ENCODE measurements at regions not wholly inside any gene's neighbourhood (a gene's known extent, or its start where the extent isn't known, plus 50 kb on each side); places are given as distances from the start of the nearest gene placed in this dataset.

DNA sequence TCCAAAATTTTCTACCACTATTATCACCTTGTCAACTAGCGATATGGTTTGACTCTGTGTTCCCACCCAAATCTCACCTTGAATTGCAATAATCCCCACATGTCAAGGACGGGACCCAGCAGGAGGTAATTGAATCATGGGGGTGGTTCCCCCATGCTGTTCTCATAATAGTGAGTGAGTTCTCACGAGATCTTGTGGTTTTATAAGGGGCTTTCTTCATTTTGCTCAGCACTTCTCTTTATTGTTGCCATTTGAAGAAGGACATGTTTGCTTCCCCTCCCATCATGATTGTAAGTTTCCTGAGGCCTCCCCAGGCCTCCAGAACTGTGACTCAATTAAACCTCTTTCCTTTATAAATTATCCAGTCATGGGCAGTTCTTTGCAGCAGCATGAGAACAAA is 73.5 kb upstream of the ZC3H12C start:
- Histone ChIP-seq H3K27ac (no peak overlapping the region), H3K4me3 (no peak overlapping the region), H3K27me3 (no peaks in the 10 kb centered on the region), H3K4me1 (no peaks in the 10 kb centered on the region), H3K9me3 (no peaks in the 10 kb centered on the region), H3K36me3 (no peaks in the 10 kb centered on the region)
- TF ChIP-seq, protein P1, sequence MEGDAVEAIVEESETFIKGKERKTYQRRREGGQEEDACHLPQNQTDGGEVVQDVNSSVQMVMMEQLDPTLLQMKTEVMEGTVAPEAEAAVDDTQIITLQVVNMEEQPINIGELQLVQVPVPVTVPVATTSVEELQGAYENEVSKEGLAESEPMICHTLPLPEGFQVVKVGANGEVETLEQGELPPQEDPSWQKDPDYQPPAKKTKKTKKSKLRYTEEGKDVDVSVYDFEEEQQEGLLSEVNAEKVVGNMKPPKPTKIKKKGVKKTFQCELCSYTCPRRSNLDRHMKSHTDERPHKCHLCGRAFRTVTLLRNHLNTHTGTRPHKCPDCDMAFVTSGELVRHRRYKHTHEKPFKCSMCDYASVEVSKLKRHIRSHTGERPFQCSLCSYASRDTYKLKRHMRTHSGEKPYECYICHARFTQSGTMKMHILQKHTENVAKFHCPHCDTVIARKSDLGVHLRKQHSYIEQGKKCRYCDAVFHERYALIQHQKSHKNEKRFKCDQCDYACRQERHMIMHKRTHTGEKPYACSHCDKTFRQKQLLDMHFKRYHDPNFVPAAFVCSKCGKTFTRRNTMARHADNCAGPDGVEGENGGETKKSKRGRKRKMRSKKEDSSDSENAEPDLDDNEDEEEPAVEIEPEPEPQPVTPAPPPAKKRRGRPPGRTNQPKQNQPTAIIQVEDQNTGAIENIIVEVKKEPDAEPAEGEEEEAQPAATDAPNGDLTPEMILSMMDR (IDR thresholded peaks at IDR 0.05), result no peak
- no peak for TF ChIP-seq EP300 (IDR thresholded peaks at IDR 0.05)
- TF ChIP-seq POLR2A (IDR thresholded peaks at IDR 0.05), result no peak
- TF ChIP-seq POLR2AphosphoS5 (IDR thresholded peaks at IDR 0.05), result no peak
- DNase-seq, result no peak
- WGBS, 5 donors, result 68 to 77% (median 71%) methylated on average over 3 of the region's 3 CpGs
- intact Hi-C loops (cut with DNase I; ENCODE audit: low total_unique reads), result no loop called here

DNA sequence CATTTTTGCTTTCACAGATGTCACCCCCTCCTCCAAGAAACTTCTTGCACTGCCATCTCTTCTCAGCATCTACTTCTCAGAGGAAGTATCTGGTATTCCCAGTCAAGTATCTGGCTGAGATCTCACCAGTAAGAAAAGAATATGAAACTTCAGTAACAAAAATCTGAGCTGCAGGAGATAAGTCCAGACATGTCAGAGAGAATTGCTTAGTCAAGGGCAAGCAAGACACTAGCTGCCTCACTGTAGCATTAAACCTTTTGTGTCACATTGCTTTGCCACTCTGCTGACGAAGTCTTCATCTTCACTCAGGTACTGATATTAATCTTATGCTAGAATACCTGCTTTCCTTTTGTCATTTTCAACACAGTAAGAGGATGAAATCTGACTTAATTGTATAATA is 70.6 kb upstream of the ZC3H12C start:
- no peaks in the 10 kb centered on the region for H3K9me3 ChIP-seq
- H3K27ac ChIP-seq, result no peak overlapping the region
- no peak overlapping the region for H3K4me3 ChIP-seq
- DNase-seq, result no peak
- intact Hi-C loops (cut with DNase I; ENCODE audit: low total_unique reads), result no loop called here
- no peaks in the 10 kb centered on the region for H3K36me3 ChIP-seq
- no peaks in the 10 kb centered on the region for H3K4me1 ChIP-seq
- 65 to 92% (median 86%) methylated on average over 1 of the region's 1 CpG for WGBS, 5 donors
- no peak for TF ChIP-seq EP300 (IDR thresholded peaks at IDR 0.05)
- TF ChIP-seq, protein P1 (IDR thresholded peaks at IDR 0.05), result no peak
- TF ChIP-seq POLR2AphosphoS5 (IDR thresholded peaks at IDR 0.05), result no peak
- TF ChIP-seq POLR2A (IDR thresholded peaks at IDR 0.05), result no peak
- H3K27me3 ChIP-seq, result no peaks in the 10 kb centered on the region

DNA sequence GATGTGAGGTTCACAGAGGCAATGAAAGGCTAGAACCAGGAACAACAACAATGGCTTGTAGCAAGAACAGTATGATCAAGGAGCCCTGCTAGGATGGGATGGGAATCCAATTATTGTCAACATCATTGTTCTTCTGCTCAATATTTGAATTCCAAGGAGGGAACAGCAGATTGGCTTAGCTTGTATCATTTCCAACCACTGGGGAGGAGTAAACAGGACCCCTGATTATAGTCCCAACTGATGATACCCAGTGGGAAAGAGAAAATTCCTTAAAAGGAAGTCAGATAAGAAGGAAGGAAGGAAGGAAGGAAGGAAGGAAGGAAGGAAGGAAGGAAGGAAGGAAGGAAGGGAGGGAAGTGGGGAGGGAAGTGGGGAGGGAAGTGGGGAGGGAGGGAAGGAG is 69.5 kb upstream of the ZC3H12C start:
- no peak overlapping the region for H3K27ac ChIP-seq
- no peaks in the 10 kb centered on the region for H3K27me3 ChIP-seq
- TF ChIP-seq, protein P1 (IDR thresholded peaks at IDR 0.05), result no peak
- TF ChIP-seq POLR2A (IDR thresholded peaks at IDR 0.05) (no peak), EP300 (IDR thresholded peaks at IDR 0.05) (no peak), POLR2AphosphoS5 (IDR thresholded peaks at IDR 0.05) (no peak)
- intact Hi-C loops (cut with DNase I; ENCODE audit: low total_unique reads), result no loop called here
- DNase-seq, result no peak
- H3K9me3 ChIP-seq, result no peaks in the 10 kb centered on the region
- H3K4me1 ChIP-seq, result no peaks in the 10 kb centered on the region
- H3K4me3 ChIP-seq, result no peak overlapping the region
- H3K36me3 ChIP-seq, result no peaks in the 10 kb centered on the region

DNA sequence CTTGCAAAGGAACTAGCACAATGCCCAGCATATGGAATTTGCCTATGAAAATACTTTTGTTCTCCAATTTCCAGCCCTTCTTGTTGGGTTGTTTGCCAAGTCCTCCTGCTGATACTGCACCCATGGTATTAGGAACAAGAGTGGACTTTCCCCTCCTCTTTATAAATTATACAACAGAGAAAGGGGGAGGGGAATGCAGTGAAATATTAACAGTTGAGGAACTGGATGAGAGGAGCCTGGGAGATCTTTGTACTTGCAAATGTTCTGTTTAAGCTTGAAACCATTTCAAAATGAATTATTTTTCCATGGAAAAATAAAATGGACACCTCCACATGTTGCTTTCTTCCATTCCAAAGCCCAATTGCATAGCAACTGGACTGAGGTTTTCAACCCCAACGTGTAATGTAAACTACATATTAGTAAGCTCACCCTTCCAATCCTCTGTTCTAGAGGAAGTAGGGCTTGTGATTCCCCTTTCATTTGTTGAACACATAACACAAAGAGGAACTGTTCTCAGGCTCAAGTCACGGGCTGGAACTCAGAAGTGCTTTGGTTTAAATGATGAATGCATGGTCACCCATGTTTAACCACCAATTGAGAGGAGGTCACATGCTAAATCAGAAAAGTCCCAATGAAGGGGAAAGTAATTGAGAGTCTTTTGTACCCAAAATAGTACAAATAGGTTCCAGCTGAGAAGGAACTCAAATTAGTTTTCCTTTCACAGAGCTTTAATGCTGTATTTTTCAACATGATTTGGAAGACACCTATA is 66.2 kb upstream of the ZC3H12C start:
- no peaks in the 10 kb centered on the region for H3K4me1 ChIP-seq
- H3K27me3 ChIP-seq, result no peaks in the 10 kb centered on the region
- H3K36me3 ChIP-seq, result no peaks in the 10 kb centered on the region
- no peak overlapping the region for H3K27ac ChIP-seq
- TF ChIP-seq, protein P1 (IDR thresholded peaks at IDR 0.05), result no peak
- no peak for TF ChIP-seq EP300 (IDR thresholded peaks at IDR 0.05)
- no peak for TF ChIP-seq POLR2A (IDR thresholded peaks at IDR 0.05)
- no peak for TF ChIP-seq POLR2AphosphoS5 (IDR thresholded peaks at IDR 0.05)
- intact Hi-C loops (cut with DNase I; ENCODE audit: low total_unique reads), result no loop called here
- no peaks in the 10 kb centered on the region for H3K9me3 ChIP-seq
- WGBS, 5 donors, result 16 to 33% (median 24%) methylated on average over 2 of the region's 2 CpGs
- peak in 1 of 2 donors; percentile 50 for DNase-seq
- no peak overlapping the region for H3K4me3 ChIP-seq
